IMR-90 (cell line): ENCODE measurements at regions not wholly inside any gene's neighbourhood (a gene's known extent, or its start where the extent isn't known, plus 50 kb on each side); places are given as distances from the start of the nearest gene placed in this dataset.

Experiments
- ATAC-seq: fragments of 200-7000 bp; cut with Tn5 transposase; 2 replicates; pipeline ENCODE4 v1.9.1; 2020; ENCODE audit warnings: low read depth, mild to moderate bottlenecking, moderate library complexity
- BruUV-seq: library from RNA; stranded (reverse); fragments of 400-500 nt; replicated peaks from 2 replicates; lab custom pipeline; 2021; lab: Mats Ljungman, UMichigan
- CTCF ChIA-PET: fragments of 300-600 bp; formaldehyde crosslinking; extraction: SDS; loops from one replicate; lab custom pipeline; 2021; ENCODE audit warnings: antibody characterized with exemption; lab: Yijun Ruan, JAX
- POLR2A ChIA-PET: fragments of 300-600 bp; sonication (Branson Sonifier 250); formaldehyde crosslinking; loops from one replicate; lab custom pipeline; 2022; ENCODE audit warnings: antibody characterized with exemption; ENCODE audit not compliant: unreplicated experiment; lab: Charles Lee
- DNase-seq: peaks from one replicate; pipeline ENCODE4 v3.0.0; 2013
- H2AFZ ChIP-seq: replicated peaks from 2 replicates; pipeline ENCODE3; 2013; ENCODE audit warnings: low read length, mild to moderate bottlenecking; ENCODE audit not compliant: poor library complexity
- H2AK5ac ChIP-seq: 2 replicates; pipeline ENCODE4 v1.6.1; 2013; ENCODE audit warnings: low read depth, low read length, inconsistent platforms
- H2AK9ac ChIP-seq: replicated peaks from 2 replicates; pipeline ENCODE3; 2013; ENCODE audit warnings: mild to moderate bottlenecking, low read depth, low read length, moderate library complexity; ENCODE audit not compliant: poor library complexity
- H2BK120ac ChIP-seq: 2 replicates; pipeline ENCODE4 v1.6.1; 2013; ENCODE audit warnings: low read depth, low read length, inconsistent platforms
- H2BK15ac ChIP-seq: 3 replicates; pipeline ENCODE4 v1.6.1; 2013; ENCODE audit warnings: low read depth, low read length, inconsistent platforms
- H2BK20ac ChIP-seq: 2 replicates; pipeline ENCODE4 v1.6.1; 2013; ENCODE audit warnings: low read depth, mild to moderate bottlenecking, inconsistent platforms, low read length, moderate library complexity
- H2BK5ac ChIP-seq: 2 replicates; pipeline ENCODE4 v1.6.1; 2013; ENCODE audit warnings: mild to moderate bottlenecking, low read depth, low read length, inconsistent platforms; ENCODE audit not compliant: poor library complexity, severe bottlenecking
- H3K14ac ChIP-seq: replicated peaks from 2 replicates; pipeline ENCODE4 v1.6.1; 2013; ENCODE audit warnings: low read depth, low read length, inconsistent platforms
- H3K18ac ChIP-seq: 2 replicates; pipeline ENCODE4 v1.6.1; 2013; ENCODE audit warnings: low read depth, low read length, control low read depth
- H3K23ac ChIP-seq: 2 replicates; pipeline ENCODE4 v1.6.1; 2013; ENCODE audit warnings: low read depth, low read length, inconsistent platforms
- H3K27ac ChIP-seq: 2 replicates; pipeline ENCODE4 v1.5.1; 2013; ENCODE audit warnings: mild to moderate bottlenecking, control low read depth, low read length; ENCODE audit not compliant: insufficient read depth
- H3K27me3 ChIP-seq: 2 replicates; pipeline ENCODE4 v1.6.1; 2013; ENCODE audit warnings: low read length; ENCODE audit not compliant: control insufficient read depth, insufficient read depth
- H3K36me3 ChIP-seq: 2 replicates; pipeline ENCODE4 v1.6.1; 2013; ENCODE audit warnings: low read length, mixed read lengths; ENCODE audit not compliant: control insufficient read depth, insufficient read depth
- H3K4ac ChIP-seq: 2 replicates; pipeline ENCODE4 v1.6.1; 2013; ENCODE audit warnings: low read depth, low read length, inconsistent platforms
- H3K4me1 ChIP-seq: 2 replicates; pipeline ENCODE4 v1.6.1; 2013; ENCODE audit warnings: low read length, mixed read lengths; ENCODE audit not compliant: control insufficient read depth, insufficient read depth
- H3K4me2 ChIP-seq: 2 replicates; pipeline ENCODE4 v1.6.1; 2013; ENCODE audit warnings: low read depth, mild to moderate bottlenecking, control low read depth, low read length, moderate library complexity
- H3K4me3 ChIP-seq: 2 replicates; pipeline ENCODE4 v1.5.1; 2013; ENCODE audit warnings: low read depth, mild to moderate bottlenecking, control low read depth, low read length, moderate library complexity; ENCODE audit not compliant: insufficient read depth
- H3K56ac ChIP-seq: 2 replicates; pipeline ENCODE4 v1.6.1; 2013; ENCODE audit warnings: low read length, inconsistent platforms; ENCODE audit not compliant: insufficient read depth; ENCODE audit errors: extremely low read depth
- H3K79me1 ChIP-seq, 2 experiments: 2 replicates each; pipeline ENCODE4 v1.6.1; 2013; ENCODE audit warnings: low read length in 2 of 2, inconsistent platforms in 1 of 2, low read depth in 1 of 2
- H3K9ac ChIP-seq: 2 replicates; pipeline ENCODE4 v1.6.1; 2013; ENCODE audit warnings: low read depth, low read length, control low read depth
- H3K9me1 ChIP-seq: 2 replicates; pipeline ENCODE4 v1.6.1; 2013; ENCODE audit warnings: low read length, inconsistent platforms; ENCODE audit not compliant: insufficient read depth
- H3K9me3 ChIP-seq: 2 replicates; pipeline ENCODE4 v1.6.1; 2013; ENCODE audit warnings: low read length; ENCODE audit not compliant: control insufficient read depth, insufficient read depth
- H4K20me1 ChIP-seq: 2 replicates; pipeline ENCODE4 v1.6.1; 2013; ENCODE audit warnings: low read length, inconsistent platforms; ENCODE audit not compliant: insufficient read depth
- H4K5ac ChIP-seq: 2 replicates; pipeline ENCODE4 v1.6.1; 2013; ENCODE audit warnings: mild to moderate bottlenecking, low read depth, low read length, control low read depth
- H4K8ac ChIP-seq, 2 experiments: 2 replicates each; pipeline ENCODE4 v1.6.1; 2013; ENCODE audit warnings: low read depth in 2 of 2, low read length in 2 of 2, control low read depth in 1 of 2, inconsistent platforms in 1 of 2
- H4K91ac ChIP-seq: 2 replicates; pipeline ENCODE4 v1.6.1; 2013; ENCODE audit warnings: low read depth, low read length, inconsistent platforms; ENCODE audit not compliant: insufficient read depth
- BHLHE40 ChIP-seq: fragments of 150-350 bp; IDR thresholded peaks from 2 replicates; pipeline ENCODE4 v1.6.1; 2016; ENCODE audit warnings: mild to moderate bottlenecking, low read depth, low read length
- CEBPB ChIP-seq: IDR thresholded peaks from 2 replicates; pipeline ENCODE4 v1.6.1; 2012; ENCODE audit warnings: low read depth, low read length, improper control_type of control experiment
- CHD1 ChIP-seq: IDR thresholded peaks from 2 replicates; pipeline ENCODE4 v1.6.1; 2012; ENCODE audit warnings: low read depth, low read length, improper control_type of control experiment
- CTCF ChIP-seq: conservative IDR thresholded peaks from 2 replicates; pipeline ENCODE4 v1.5.1; 2012; ENCODE audit warnings: mild to moderate bottlenecking, low read depth, low read length, improper control_type of control experiment
- ELK1 ChIP-seq: fragments of 150-350 bp; IDR thresholded peaks from 2 replicates; pipeline ENCODE4 v1.6.1; 2016; ENCODE audit warnings: low read depth, mild to moderate bottlenecking, low read length, moderate library complexity, borderline replicate concordance
- FOS ChIP-seq: fragments of 150-350 bp; IDR thresholded peaks from 2 replicates; pipeline ENCODE4 v1.6.1; 2016; ENCODE audit warnings: low read depth, low read length
- MAFK ChIP-seq: IDR thresholded peaks from 2 replicates; pipeline ENCODE4 v1.6.1; 2012; ENCODE audit warnings: low read depth, low read length, improper control_type of control experiment
- MAZ ChIP-seq: IDR thresholded peaks from 2 replicates; pipeline ENCODE4 v1.6.1; 2012; ENCODE audit warnings: low read depth, mild to moderate bottlenecking, low read length, improper control_type of control experiment, moderate library complexity, borderline replicate concordance
- MXI1 ChIP-seq: IDR thresholded peaks from 2 replicates; pipeline ENCODE4 v1.6.1; 2012; ENCODE audit warnings: low read depth, mild to moderate bottlenecking, low read length, moderate library complexity, borderline replicate concordance
- POLR2A ChIP-seq: IDR thresholded peaks from 2 replicates; pipeline ENCODE4 v1.6.1; 2012; ENCODE audit warnings: mild to moderate bottlenecking, low read depth, low read length
- RAD21 ChIP-seq: IDR thresholded peaks from 2 replicates; pipeline ENCODE4 v1.6.1; 2012; ENCODE audit warnings: low read length, improper control_type of control experiment
- RCOR1 ChIP-seq: IDR thresholded peaks from 2 replicates; pipeline ENCODE4 v1.6.1; 2012; ENCODE audit warnings: mild to moderate bottlenecking, low read length, improper control_type of control experiment; ENCODE audit not compliant: insufficient replicate concordance
- RFX5 ChIP-seq: IDR thresholded peaks from 2 replicates; pipeline ENCODE4 v1.8.0; 2012; ENCODE audit warnings: low read depth, mild to moderate bottlenecking, low read length, moderate library complexity
- USF2 ChIP-seq: fragments of 150-350 bp; IDR thresholded peaks from 2 replicates; pipeline ENCODE4 v1.6.1; 2017; ENCODE audit warnings: mild to moderate bottlenecking, antibody characterized with exemption, low read length, low read depth
- dilution Hi-C: fragments of 300-500 bp; cut with HindIII; formaldehyde crosslinking; loops from one replicate; pipeline ENCODE4 v1.14.3; 2018; ENCODE audit warnings: low sequenced_read_pairs; ENCODE audit not compliant: unreplicated experiment
- in situ Hi-C: fragments of 300-500 bp; cut with MboI; formaldehyde crosslinking; loops from 3 replicates; pipeline ENCODE4 v1.14.3; 2019; ENCODE audit warnings: low sequenced_read_pairs, inconsistent platforms, mixed read lengths
- intact Hi-C: fragments of 100-400 bp; cut with micrococcal nuclease; formaldehyde crosslinking; loops from 2 replicates; pipeline ENCODE4 v1.10.0; 2022

GRCh38 chr3:144039661-144040060, 68.0 kb downstream of the DIPK2A start:
- no peak overlapping the region for H3K14ac ChIP-seq
- no peaks in the 10 kb centered on the region for H3K36me3 ChIP-seq
- no peak overlapping the region for H2BK20ac ChIP-seq
- dilution Hi-C loops (no loop called here), intact Hi-C loops (no loop called here), in situ Hi-C loops (no loop called here)
- BruUV-seq: no TSS peak
- H3K9me1 ChIP-seq: no peaks in the 10 kb centered on the region
- no peak overlapping the region for H3K23ac ChIP-seq
- no peak overlapping the region for H3K4me2 ChIP-seq
- no peak for TF ChIP-seq RFX5
- TF ChIP-seq FOS: no peak
- no peak for TF ChIP-seq MAZ
- no peak for TF ChIP-seq MAFK
- TF ChIP-seq MXI1: no peak
- TF ChIP-seq POLR2A: no peak
- no peak for TF ChIP-seq RCOR1
- no peak for TF ChIP-seq CEBPB
- TF ChIP-seq ELK1: no peak
- no peak for TF ChIP-seq BHLHE40
- TF ChIP-seq RAD21: no peak
- no peak for TF ChIP-seq CHD1
- TF ChIP-seq USF2: no peak
- TF ChIP-seq CTCF: no peak
- H2AK5ac ChIP-seq: no peak overlapping the region
- H3K9me3 ChIP-seq: no peaks in the 10 kb centered on the region
- H3K27ac ChIP-seq: no peak overlapping the region
- no peak overlapping the region for H2AFZ ChIP-seq
- peaks cover 4% of the 10 kb centered on the region; the same call in 1 of the 2 replicates for H3K4me1 ChIP-seq
- H4K91ac ChIP-seq: no peak overlapping the region
- DNase-seq (peak; percentile 38), ATAC-seq (no peak)
- H4K8ac ChIP-seq: no peak overlapping the region
- no peak overlapping the region for H3K9ac ChIP-seq
- H3K56ac ChIP-seq: no peak overlapping the region
- H2BK5ac ChIP-seq: no peak overlapping the region
- no peak overlapping the region for H2BK15ac ChIP-seq
- no peaks in the 10 kb centered on the region for H4K20me1 ChIP-seq
- H2AK9ac ChIP-seq: no peak overlapping the region
- ChIA-PET POLR2A (no interaction called here), CTCF (no interaction called here)
- H3K4ac ChIP-seq: no peak overlapping the region
- H3K18ac ChIP-seq: no peak overlapping the region
- no peak overlapping the region for H3K4me3 ChIP-seq
- H4K5ac ChIP-seq: no peak overlapping the region
- H3K27me3 ChIP-seq: no peaks in the 10 kb centered on the region
- no peaks in the 10 kb centered on the region for H3K79me1 ChIP-seq
- H2BK120ac ChIP-seq: no peak overlapping the region
